B cell (primary cell): ENCODE measurements at regions not wholly inside any gene's neighbourhood (a gene's known extent, or its start where the extent isn't known, plus 50 kb on each side); places are given as distances from the start of the nearest gene placed in this dataset.

Experiments
- CTCF ChIP-seq: fragments of 200-600 bp; IDR thresholded peaks from one replicate; pipeline ENCODE4 v1.8.0; 2022; ENCODE audit warnings: antibody characterized with exemption, mild to moderate bottlenecking
- EZH2 ChIP-seq: IDR thresholded peaks from 2 replicates; pipeline ENCODE4 v1.6.1; 2012; ENCODE audit warnings: borderline replicate concordance, low read depth, mild to moderate bottlenecking, moderate library complexity, low read length; ENCODE audit not compliant: insufficient read depth, poor library complexity, severe bottlenecking

GRCh38 chr15:83352119-83352518, 67.7 kb upstream of the BNC1 start:
- TF ChIP-seq CTCF = no peak
- TF ChIP-seq EZH2 = no peak
